NCI-H1417 treated with DMSO at 0.1 percent for 48 hours (cell line): ENCODE measurements at regions not wholly inside any gene's neighbourhood (a gene's known extent, or its start where the extent isn't known, plus 50 kb on each side); places are given as distances from the start of the nearest gene placed in this dataset.
A peak's percentile ranks its signal among the peaks of the same experiment; 100 is the strongest.
"Not testable (repeated sequence)": the region's sequence is repeated elsewhere in the genome, so short reads cannot be mapped to it uniquely, and the experiment has no call there.

ENCODE experiments used
- DNase-seq: peaks from one replicate; lab custom pipeline; 2025; lab: John Stamatoyannopoulos, UW

GRCh38 chr11:45407226-45407625 is 121.1 kb upstream of the SYT13 start:
- DNase-seq, result no peak

DNA sequence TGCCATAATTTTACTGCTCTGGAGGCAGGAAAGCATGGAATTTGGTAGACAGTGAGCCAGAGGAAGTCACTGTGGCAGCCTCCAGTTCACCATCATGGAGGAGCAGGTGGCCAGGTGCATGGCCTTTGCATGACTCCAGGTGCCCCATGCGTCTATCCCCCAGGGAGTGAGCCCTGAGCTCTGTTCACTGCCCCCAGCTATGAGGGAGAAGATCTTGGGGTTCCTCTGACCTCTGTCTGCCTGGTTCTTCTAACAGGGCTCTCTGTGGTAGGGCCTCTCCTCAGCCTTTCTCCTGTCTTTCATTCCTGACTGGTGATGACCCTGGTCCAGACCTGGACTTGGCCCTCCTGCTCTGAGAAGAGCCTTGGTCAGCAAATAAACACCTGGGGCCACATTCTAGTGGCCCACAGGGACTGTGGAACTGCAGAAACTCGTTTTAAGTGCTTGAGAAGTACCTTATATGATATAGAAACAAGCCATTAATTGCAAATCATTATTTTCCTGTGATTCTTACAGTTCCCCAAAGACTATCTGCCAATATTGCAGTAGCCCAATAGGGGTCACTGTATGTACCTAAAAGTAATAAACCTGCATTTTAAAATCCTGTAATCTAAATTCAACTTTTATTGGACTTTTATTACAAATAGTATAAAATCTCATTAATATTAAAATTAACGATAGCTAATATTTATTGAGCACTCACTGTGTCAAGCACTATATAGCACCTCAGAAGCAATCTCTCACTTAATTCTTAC is 120.0 kb upstream of the SYT13 start:
- DNase-seq, result no peak

DNA sequence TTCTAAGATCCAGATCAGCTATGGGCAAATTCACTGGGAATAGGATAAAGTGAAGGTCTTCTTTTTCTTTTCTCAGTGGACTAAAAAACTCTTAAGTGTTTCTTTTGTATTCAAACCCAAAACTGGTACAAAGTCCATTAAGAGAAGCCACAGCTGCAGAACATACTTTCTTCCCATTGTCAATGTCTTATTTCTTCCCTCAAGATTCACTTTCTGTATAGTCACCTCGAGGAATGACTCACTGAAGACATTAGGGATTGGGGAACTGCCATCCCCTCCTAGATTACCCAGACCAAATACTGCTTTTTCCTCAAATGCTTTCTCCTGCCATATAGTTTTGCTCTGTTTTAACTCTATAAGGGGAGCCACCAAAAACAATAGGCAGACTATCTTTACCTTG is 117.4 kb upstream of the SYT13 start:
- DNase-seq, result not testable (repeated sequence)

GRCh38 chr11:45402049-45402630 is 116.0 kb upstream of the SYT13 start:
- no peak for DNase-seq

GRCh38 chr11:45400591-45400990 is 114.5 kb upstream of the SYT13 start:
- no peak for DNase-seq

DNA sequence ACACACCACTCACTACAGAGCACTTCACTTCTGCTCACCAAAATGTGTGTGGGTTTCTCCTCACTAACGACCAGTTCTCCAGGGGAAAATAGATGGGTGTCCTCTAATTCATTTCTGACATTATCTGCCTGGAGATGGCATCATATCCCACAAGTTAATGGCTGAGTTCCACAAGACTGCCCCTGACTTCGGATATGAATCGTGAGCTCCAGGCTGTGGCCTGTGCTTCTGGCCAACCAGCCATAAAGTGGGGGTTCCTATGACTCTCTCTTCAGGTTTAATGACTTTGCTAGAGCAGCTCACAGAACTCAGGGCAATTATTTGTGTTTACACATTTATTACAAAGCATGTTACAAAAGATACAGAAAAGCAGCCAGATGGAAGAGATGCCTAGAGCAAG is 113.0 kb upstream of the SYT13 start:
- DNase-seq, result no peak

DNA sequence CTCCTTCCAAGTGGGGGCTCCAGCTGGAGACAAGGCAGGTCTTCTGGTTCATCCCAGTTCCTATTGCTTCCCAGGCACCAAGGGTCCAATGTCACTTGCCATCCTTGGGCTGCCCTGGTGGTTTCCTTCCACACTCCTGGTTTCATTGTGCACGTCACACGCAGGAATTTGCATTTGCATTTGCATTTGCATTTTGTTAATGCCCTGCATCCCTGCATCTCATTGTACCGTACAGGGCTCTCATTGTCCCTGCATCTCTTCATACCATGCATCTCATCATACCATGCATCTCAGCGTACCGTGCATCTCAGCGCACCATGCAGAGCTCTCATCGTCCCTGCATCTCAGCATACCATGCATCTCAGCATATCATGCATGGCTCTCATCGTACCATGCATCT is 112.2 kb upstream of the SYT13 start:
- DNase-seq, result no peak

- DNase-seq, result no peak
Measured at GRCh38 chr11:45396394-45396793, 110.3 kb upstream of the SYT13 start.

DNA sequence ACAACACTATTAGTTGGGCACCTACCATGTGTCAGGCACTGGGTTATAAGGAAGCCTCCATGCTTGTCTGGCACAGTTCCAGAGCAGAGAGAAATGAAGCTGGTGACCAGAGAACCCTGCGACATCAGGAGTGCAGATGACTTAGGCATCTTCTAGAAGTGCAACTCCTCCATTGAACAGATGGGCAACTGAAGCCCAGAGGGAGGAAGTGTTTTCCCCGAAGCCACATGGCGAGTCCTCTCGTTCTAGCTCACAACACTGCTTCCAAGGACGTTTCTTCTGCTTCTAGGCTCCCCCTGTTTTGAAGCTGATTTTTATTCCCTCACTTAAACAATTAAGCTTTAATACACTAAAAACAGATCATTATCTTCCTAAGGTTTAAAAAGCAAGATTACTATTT is 109.8 kb upstream of the SYT13 start:
- DNase-seq, result no peak

DNA sequence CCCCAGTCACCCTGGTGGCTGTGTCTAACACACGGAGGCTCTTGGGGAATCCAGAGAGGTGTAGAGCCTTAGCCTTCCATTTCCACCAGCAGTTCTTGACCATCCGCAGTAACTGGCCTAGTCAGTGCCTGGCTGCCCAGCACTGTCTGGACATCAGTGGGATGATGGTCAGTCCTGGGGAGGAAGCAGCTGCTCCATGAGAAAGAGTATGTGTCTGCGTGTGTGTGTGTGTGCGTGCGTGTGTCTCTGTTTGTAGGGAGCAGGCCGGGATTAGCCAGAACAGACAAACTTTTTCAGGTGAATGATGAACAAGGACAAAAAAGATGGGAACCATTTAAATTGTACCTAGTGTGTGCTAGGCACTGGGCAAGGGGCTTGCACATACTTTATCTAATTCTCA is 109.3 kb upstream of the SYT13 start:
- DNase-seq, result no peak

GRCh38 chr11:45394294-45395085 is 108.3 kb upstream of the SYT13 start:
- no peak for DNase-seq

DNA sequence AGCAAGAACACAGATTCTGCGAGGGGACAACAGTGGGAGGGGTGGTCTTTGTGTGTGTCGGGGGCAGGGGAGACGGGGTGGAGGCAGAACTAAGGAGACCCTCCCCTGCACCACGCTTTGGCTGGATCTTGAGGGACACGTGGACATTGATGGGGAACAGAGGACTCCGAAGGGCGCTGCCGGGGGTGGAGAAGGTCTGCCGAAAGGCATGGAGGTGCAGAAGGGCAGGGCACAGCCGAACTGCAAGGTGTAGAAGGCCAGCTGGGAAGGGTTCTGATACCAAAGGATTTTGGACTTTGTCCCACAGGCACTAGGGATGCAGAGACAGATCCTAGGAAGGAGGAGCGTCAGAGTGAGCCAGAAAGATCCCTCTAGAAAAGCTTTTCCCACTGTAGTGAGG is 107.7 kb upstream of the SYT13 start:
- DNase-seq, result no peak

DNA sequence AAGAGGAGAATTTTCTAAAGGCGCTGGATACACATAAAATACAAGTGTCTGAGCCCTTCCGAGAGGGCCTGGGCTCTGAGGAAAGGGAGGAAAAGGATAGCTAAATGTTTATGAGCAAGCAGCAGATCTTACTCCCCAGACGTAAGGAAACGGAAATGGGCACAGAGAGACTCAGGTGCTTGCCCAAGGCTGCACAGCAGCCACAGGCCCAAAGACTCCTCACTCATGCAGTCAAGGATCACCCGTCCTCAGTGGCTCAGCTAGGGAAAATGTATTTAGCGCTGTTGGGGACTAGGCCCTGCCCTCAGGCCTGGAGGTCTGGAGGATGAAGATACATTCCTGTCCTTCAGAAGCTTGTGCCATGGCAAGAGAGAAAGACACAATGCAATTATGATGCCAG is 107.2 kb upstream of the SYT13 start:
- no peak for DNase-seq

- no peak for DNase-seq
Measured at GRCh38 chr11:45392591-45393091, 106.5 kb upstream of the SYT13 start.

DNA sequence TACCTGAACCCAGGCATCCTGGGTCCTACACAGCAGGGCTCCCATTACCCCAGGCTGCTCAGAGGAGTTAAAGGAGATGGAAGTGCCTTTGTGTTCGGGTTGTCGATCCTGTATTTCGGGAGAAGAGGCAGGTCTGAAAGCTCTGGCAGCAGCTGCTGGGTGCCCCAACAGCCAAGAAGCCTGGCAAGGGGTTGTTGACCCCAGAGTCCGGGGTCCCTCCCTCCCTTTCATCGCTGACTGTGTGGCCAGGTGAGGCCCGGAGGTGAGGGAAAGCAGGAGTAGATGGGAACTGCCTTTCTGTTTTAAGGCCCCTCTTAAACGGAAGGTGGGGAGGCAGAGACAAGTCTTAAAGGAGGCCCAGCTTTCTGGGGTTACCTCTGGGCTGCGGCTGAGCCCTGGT is 106.0 kb upstream of the SYT13 start:
- DNase-seq, result no peak

GRCh38 chr11:45391168-45391850 is 105.2 kb upstream of the SYT13 start:
- DNase-seq, result no peak

- DNase-seq, result peak; percentile 46
Measured at GRCh38 chr11:45390407-45390806, 104.3 kb upstream of the SYT13 start.

DNA sequence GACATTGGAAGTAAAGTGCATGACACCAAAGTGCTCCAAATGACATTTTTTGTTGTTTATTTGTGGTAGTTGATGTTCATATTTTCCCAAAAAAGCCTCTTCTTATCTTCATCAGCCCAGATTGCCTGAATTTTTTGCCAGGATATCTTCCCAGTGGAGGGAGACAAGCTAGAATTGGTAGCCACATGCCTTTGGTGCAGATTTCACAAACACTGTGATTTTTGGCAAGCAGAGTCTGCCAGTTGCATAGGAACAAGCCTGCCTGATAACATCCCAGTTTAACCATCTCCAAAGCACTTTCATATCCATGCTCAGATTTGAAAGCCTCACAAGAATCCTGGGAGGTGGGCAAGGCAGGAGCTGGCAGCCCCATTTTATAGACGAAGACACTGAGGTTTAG is 102.3 kb upstream of the SYT13 start:
- DNase-seq, result no peak

GRCh38 chr11:45387885-45388284 is 101.7 kb upstream of the SYT13 start:
- not testable (repeated sequence) for DNase-seq

GRCh38 chr11:45386972-45387371 is 100.8 kb upstream of the SYT13 start:
- no peak for DNase-seq

- no peak for DNase-seq
Measured at GRCh38 chr11:45385844-45386243, 99.7 kb upstream of the SYT13 start.

DNA sequence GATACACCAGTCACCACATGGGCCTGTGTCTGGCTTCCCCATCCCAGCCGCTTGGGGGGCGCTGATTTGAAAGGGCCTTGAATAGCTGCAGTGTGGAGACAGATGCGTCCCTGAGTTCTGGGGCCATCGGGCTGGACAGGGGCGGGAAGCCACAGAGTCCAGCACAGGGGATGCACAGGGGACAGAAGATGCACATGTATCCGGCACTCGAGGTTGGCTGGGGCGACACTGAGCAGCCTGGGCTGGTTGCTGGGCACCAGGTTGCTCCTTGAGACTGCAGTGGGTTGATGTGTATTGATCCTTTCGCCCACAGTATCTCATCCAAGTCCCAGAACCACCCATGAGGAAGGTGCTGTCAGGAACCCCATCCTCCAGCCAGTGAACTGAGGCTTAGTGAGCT is 99.3 kb upstream of the SYT13 start:
- DNase-seq, result no peak
